Hippocampal formation (tissue), 2 donors: ENCODE measurements at regions not wholly inside any gene's neighbourhood (a gene's known extent, or its start where the extent isn't known, plus 50 kb on each side); places are given as distances from the start of the nearest gene placed in this dataset.
"Not testable (repeated sequence)": the region's sequence is repeated elsewhere in the genome, so short reads cannot be mapped to it uniquely, and the experiment has no call there.

ENCODE experiments used
- DNase-seq, 2 donors: peaks; one replicate each; lab custom pipeline; 2025; lab: John Stamatoyannopoulos, UW

DNA sequence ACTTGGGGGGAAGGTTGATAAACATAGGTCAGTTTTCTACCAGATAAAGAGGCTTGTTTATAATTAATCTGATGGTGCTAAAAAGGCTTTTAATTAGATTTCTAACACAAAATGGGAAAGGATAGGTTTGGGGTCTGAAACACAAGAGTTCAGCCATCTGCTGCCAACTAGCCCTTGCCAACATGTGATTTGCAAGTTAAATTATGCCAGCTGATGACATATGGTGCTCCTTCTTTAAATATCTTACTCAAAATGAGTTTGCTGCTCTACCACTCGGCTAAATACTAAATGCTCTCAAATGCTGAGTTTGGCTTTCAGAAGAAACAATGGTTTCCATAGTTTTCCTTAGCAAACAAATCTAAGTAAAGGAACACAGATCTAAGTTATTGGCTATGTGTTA lies 557.8 kb upstream of the CCDC54 start:
- DNase-seq: peak in 1 of 2 donors; percentile 39

- DNase-seq: no peak
Observed at GRCh38 chr3:106820726-106821362, 556.4 kb upstream of the CCDC54 start.

DNA sequence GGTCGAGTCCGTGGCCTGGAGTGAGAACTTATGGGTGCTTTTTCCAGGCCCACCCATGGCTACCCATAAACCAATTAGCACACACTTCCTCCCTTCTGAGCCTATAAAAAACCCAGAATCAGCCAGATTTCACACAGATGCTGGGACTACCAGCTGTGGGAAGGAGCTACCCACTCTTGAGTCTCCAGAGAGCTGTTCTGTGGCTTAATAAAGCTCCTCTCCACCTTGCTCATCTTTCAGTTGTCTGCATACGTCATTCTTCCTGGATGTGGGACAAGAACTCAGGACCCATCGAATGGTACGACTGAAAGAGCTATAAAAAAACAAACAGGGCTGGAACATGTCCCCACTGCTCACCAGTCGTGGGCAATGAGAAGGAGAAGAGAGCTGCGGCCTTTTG lies 555.4 kb upstream of the CCDC54 start:
- DNase-seq: no peak

GRCh38 chr3:106822204-106822603 lies 555.0 kb upstream of the CCDC54 start:
- DNase-seq: no peak

DNA sequence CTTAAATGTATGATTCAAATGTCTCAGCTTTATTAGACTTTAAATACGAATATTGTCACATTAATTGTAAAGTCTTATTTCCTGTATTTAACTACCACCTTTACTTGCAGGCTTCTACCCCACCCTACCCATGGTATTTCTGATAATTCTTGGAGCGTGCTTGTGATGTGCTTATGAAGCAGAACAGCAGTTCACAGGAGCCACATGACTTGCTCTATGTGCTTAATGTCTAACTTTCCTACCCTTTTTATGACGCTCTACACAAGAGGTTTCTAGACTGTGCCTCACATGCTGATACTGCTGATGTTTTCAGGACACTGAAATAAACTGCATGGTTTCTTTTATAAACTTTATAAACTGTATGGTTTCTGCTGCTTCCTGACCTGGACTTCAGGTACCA lies 553.5 kb upstream of the CCDC54 start:
- no peak for DNase-seq

DNA sequence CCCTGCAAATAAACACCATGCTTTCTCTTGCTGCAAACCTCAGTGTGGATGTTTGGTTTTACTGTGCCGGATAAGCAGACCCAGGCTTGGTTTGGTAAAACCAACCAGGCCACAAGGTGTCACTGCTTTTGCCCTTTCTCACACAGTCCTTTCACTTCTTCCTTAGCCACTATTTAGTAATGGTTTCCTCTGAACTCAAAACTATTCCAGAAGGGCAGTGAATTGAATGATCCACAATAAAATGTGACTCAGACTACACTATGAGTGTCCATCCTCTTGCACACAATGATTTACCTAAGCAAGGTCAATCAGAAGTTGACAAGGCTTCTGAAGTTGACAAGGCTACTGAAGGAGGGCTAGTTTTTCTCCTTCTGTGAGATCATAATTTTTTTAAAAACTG lies 552.4 kb upstream of the CCDC54 start:
- DNase-seq: no peak

GRCh38 chr3:106825962-106826605 lies 551.2 kb upstream of the CCDC54 start:
- DNase-seq: no peak

DNA sequence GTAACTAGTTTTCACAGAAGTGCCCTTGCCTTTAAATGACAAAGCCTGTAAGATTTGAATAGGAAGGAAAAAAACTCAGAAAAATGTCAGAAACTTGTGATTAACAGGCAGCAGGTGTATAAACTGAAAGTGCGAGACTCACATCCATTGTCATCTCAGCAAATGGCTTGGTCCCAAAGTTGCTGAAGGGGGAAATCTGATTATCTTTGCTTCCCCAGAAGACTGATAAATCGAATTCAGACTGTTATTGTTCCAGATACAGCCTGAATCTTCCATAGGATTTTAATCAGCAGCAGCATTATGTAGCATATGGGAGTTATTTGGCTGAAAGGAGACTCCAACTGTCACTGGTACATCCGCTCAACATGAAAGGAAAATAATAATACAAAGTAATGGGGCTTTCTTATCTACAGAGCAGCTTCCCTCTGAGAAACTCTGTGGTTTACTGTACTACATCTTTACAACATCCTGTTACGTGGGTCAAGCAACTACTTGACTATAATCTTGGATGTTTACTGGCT lies 550.4 kb upstream of the CCDC54 start:
- no peak for DNase-seq

DNA sequence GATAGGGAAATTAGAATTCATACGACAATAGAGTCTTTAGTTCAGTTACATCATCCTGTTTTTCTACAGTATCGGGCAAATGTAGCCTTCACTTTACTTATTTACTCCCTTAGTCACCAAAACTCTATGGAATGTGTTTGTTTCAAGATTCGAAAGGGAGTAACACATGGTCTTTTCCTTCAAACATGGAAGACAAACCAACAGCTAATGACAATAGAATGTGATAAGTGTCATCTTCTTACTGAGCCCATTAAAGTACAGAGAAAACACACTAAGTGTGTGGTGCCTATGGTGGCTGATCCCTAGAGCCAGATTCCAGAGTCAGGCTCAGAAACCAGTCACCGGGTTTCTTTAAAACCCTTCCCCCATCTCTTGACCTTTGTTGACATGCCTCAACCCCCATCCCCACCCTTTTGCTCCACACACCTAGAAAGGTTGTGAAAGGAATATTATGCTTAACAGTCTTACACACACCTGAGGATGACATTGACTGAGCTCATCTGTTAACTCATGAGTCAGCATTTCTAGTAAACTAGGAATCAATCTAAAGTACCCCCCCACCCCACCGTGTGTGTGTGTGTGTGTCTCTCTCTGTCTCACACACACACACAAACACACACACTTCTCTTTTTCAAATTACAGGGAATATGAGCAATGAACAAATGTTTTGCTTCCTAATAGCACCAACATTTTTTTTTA lies 549.6 kb upstream of the CCDC54 start:
- DNase-seq: no peak

DNA sequence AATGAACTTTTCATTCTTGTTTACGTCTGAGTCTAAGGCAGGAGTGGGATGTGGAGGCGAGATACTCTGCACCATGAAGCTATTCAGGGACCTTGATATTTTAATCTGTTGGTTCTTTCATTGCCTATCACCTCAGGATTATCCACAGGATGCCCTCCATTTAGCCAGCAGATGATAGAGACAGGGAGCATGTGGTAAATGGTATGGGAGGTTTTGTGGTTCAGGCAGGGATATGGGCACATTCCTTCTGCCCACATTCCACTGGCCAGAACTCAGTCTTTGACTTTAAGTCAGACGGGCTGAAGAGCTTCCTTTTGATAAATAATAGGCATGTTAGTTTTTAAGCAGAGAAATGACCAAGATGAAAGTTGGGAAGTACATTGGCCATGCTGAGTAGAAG lies 548.0 kb upstream of the CCDC54 start:
- no peak for DNase-seq

DNA sequence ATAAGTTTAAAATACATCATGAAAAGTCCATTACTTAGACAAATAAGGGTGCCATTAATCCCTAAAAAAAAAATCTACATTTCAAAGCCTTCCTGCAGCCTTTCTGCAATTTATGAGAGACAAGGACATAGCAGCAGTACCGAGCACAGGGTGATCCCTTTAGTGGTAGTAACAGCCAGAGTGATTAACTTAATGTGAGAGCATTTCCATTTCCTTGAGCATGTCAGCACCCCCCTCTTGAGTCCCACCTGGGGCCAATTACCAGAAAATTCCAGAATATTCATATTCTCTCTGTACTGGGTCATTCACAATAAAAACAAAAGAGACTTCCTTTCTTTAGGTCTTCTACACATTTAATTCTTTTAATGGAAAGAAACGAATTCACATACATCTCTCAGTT lies 546.9 kb upstream of the CCDC54 start:
- no peak for DNase-seq

GRCh38 chr3:106836906-106837305 lies 540.3 kb upstream of the CCDC54 start:
- no peak for DNase-seq

GRCh38 chr3:106837616-106838015 lies 539.6 kb upstream of the CCDC54 start:
- no peak for DNase-seq

DNA sequence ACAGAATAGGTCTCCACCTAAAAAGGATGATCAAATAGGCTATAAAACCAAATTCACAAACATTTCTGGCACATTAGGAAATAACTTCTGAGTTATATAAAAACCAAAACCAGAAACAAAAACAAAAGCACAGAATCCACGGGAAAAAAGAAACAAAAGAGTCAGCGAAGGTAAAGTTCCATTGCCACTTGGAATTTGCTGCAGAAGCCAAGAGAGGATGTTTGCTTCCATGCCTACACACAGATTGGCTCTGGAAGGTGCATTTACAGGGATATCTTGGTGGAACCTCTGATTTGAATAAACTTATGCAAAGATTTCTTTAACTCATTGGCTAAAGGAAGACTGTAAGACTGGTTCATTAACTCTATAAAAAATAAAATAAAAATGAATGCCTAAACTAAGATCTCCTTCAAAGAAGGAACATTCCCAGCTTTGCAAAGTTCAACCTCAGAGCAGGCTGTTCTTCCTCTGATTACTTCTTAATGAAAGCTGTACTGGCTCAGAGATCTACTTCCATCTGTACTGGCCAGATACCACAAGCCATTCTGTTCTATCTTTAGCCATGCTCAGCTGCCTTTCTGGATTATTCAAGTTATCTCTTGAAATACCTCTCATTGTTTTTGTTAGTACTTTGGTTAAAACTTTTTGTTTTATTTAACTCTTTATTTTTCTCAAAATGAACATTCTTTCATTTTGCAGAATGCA lies 537.5 kb upstream of the CCDC54 start:
- no peak for DNase-seq

GRCh38 chr3:106840319-106840718 lies 536.9 kb upstream of the CCDC54 start:
- DNase-seq: no peak

DNA sequence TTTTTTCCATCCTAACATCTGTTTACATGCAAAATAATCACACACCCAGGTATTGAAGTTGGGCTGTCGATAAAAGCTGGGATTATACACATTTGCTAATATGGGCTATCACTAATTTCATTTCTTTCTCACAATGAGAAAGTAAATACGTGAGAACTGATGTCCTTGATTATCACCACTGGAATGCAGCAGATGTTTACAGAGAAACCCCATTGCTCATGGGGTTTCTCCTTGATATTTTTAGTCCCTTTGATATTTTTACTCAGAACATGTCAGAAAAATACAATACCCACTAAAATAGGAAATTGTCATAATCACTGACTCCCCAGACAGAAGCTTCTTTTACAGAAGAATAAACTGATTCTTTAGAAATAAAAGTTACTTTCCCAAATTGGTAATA lies 535.1 kb upstream of the CCDC54 start:
- no peak for DNase-seq

- no peak for DNase-seq
Observed at GRCh38 chr3:106844638-106845037, 532.6 kb upstream of the CCDC54 start.

- no peak for DNase-seq
Observed at GRCh38 chr3:106848099-106848498, 529.1 kb upstream of the CCDC54 start.

DNA sequence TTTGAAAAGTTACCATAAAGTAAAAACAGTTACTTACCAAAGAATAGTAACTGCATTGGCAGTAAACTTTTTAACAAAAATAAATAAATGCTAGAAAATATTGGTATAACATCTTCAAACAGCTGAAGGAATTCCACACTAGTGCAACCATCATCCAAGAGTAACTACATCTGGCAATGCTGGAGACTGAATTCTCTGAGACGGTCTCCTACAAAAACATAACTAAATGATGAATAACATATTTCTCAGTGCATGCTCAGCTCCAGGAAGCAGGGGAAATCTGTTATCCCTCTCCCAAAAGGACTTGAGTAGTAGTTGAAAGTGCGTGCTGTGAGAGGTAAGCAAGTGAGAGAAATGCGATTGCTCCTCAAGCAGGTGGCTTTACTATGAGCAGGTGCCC lies 526.8 kb upstream of the CCDC54 start:
- no peak for DNase-seq

DNA sequence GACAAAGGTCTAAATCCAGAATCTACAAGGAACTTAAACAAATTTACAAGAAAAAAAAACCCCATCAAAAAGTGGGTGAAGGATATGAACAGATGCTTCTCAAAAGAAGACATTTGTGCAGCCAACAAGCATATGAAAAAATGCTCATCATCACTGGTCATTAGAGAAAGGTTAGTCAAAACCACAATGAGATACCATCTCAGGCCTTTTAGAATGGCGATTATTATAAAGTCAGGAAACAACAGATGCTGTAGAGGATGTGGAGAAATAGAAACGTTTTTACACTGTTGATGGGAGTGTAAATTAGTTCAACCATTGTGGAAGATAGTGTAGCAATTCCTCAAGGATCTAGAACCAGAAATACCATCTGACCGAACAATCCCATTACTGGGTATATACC lies 518.9 kb upstream of the CCDC54 start:
- DNase-seq: not testable (repeated sequence)

- DNase-seq: no peak
Observed at GRCh38 chr3:106860182-106860581, 517.1 kb upstream of the CCDC54 start.

DNA sequence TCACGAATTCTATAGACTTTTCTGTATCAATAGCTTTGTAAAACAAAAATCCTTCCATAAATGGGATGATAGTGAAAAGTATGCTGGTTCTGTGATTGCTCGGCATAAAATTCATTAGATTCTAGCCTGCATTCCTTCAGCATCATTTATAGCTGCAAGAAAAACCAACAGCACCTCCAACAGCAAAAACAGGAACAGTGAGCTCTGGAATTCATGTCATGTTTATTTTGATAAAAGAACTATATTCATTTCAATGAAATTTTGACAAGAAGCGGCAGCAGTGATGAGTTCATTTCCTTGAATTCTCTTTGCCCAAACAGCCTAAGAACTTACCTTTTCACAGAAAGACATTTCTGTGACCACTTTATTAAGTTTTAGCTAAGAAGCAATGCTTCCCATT lies 515.2 kb upstream of the CCDC54 start:
- no peak for DNase-seq

DNA sequence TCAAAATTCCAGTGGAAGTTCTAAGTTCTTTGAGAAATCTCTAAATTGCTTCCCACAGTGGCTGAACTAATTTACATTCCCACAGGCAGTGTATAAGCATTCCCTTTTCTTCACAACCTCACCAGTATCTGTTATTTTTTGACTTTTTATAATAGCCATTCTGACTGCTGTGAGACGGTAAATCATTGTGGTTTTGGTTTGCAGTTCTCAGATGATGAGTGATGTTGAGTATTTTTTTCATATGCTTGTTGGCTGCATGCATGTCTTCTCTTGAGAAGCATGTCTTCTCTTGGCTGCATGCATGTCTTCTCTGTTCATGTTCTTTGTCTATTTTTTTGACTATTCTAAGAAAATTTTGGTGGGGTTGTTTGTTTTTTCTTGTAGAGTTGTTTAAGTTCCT lies 499.6 kb upstream of the CCDC54 start:
- no peak for DNase-seq
